MM.1S (cell line): ENCODE measurements at regions not wholly inside any gene's neighbourhood (a gene's known extent, or its start where the extent isn't known, plus 50 kb on each side); places are given as distances from the start of the nearest gene placed in this dataset.

Experiments
- EZH2 ChIP-seq: fragments of 300-600 bp; sonication (generic); optimal IDR thresholded peaks from 2 replicates; pipeline ENCODE3; 2017; ENCODE audit warnings: low read depth, mild to moderate bottlenecking, antibody characterized with exemption, low read length, mixed read lengths
- TF ChIP-seq, protein P1 (sequence below): fragments of 300-600 bp; sonication (generic); IDR thresholded peaks from 2 replicates; pipeline ENCODE4 v1.5.1; 2016; ENCODE audit warnings: antibody characterized with exemption, low read length, mixed read lengths

- TF ChIP-seq, protein P1, sequence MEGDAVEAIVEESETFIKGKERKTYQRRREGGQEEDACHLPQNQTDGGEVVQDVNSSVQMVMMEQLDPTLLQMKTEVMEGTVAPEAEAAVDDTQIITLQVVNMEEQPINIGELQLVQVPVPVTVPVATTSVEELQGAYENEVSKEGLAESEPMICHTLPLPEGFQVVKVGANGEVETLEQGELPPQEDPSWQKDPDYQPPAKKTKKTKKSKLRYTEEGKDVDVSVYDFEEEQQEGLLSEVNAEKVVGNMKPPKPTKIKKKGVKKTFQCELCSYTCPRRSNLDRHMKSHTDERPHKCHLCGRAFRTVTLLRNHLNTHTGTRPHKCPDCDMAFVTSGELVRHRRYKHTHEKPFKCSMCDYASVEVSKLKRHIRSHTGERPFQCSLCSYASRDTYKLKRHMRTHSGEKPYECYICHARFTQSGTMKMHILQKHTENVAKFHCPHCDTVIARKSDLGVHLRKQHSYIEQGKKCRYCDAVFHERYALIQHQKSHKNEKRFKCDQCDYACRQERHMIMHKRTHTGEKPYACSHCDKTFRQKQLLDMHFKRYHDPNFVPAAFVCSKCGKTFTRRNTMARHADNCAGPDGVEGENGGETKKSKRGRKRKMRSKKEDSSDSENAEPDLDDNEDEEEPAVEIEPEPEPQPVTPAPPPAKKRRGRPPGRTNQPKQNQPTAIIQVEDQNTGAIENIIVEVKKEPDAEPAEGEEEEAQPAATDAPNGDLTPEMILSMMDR: no peak
- no peak for TF ChIP-seq EZH2
Measured at GRCh38 chr10:78815702-78816334, 252.9 kb upstream of the ZMIZ1 start.
